ACC112 (cell line): ENCODE measurements at regions not wholly inside any gene's neighbourhood (a gene's known extent, or its start where the extent isn't known, plus 50 kb on each side); places are given as distances from the start of the nearest gene placed in this dataset.
"Not testable (repeated sequence)": the region's sequence is repeated elsewhere in the genome, so short reads cannot be mapped to it uniquely, and the experiment has no call there.

Experiments
- H2AFZ ChIP-seq: fragments of 200-600 bp; sonication (generic); one replicate; pipeline ENCODE4 v1.6.0; 2017; ENCODE audit warnings: antibody characterized with exemption, low read length; ENCODE audit not compliant: unreplicated experiment
- H3K27ac ChIP-seq: fragments of 200-600 bp; sonication (generic); 2 replicates; pipeline ENCODE4 v1.5.1; 2014; ENCODE audit warnings: low read depth, mild to moderate bottlenecking, antibody characterized with exemption, low read length, moderate library complexity
- H3K27me3 ChIP-seq: fragments of 200-600 bp; sonication (generic); 2 replicates; pipeline ENCODE4 v1.6.1; 2014; ENCODE audit warnings: mild to moderate bottlenecking, antibody characterized with exemption, low read length, moderate library complexity, mixed read lengths; ENCODE audit not compliant: insufficient read depth
- H3K36me3 ChIP-seq: fragments of 200-600 bp; sonication (generic); 2 replicates; pipeline ENCODE4 v1.6.1; 2016; ENCODE audit warnings: mild to moderate bottlenecking, antibody characterized with exemption, low read length, moderate library complexity, mixed read lengths; ENCODE audit not compliant: insufficient read depth
- H3K4me1 ChIP-seq: fragments of 200-600 bp; sonication (generic); one replicate; pipeline ENCODE4 v1.6.1; 2016; ENCODE audit warnings: low read length, mixed read lengths; ENCODE audit not compliant: insufficient read depth, unreplicated experiment, control insufficient read depth
- H3K4me3 ChIP-seq: fragments of 200-600 bp; sonication (generic); 2 replicates; pipeline ENCODE4 v1.5.1; 2014; ENCODE audit warnings: mild to moderate bottlenecking, low read depth, low read length
- H3K79me2 ChIP-seq: fragments of 200-600 bp; sonication (generic); one replicate; pipeline ENCODE4 v1.6.0; 2016; ENCODE audit warnings: low read length; ENCODE audit not compliant: control insufficient read depth, unreplicated experiment, insufficient read depth

GRCh38 chr2:58364098-58364497 is 123.0 kb upstream of the FANCL start:
- Histone ChIP-seq H3K27me3 (peaks cover 6% of the 10 kb centered on the region; the same call in 1 of the 2 replicates), H3K4me3 (no peak overlapping the region), H3K27ac (no peak overlapping the region), H2AFZ (no peak overlapping the region), H3K4me1 (no peaks in the 10 kb centered on the region), H3K36me3 (no peaks in the 10 kb centered on the region), H3K79me2 (no peaks in the 10 kb centered on the region)

- Histone ChIP-seq H2AFZ (no peak overlapping the region), H3K27me3 (peaks cover 16% of the 10 kb centered on the region), H3K36me3 (no peaks in the 10 kb centered on the region), H3K79me2 (no peaks in the 10 kb centered on the region), H3K4me3 (no peak overlapping the region), H3K27ac (no peak overlapping the region), H3K4me1 (no peaks in the 10 kb centered on the region)
These were observed 116.9 kb upstream of the FANCL start for GRCh38 chr2:58358026-58358425.

GRCh38 chr2:58357521-58357920 is 116.4 kb upstream of the FANCL start:
- no peak overlapping the region for H3K27ac ChIP-seq
- no peak overlapping the region for H2AFZ ChIP-seq
- H3K4me1 ChIP-seq, result no peaks in the 10 kb centered on the region

GRCh38 chr2:58354230-58354629 is 113.1 kb upstream of the FANCL start:
- peaks cover 23% of the 10 kb centered on the region for H3K27me3 ChIP-seq
- no peak overlapping the region for H3K27ac ChIP-seq
- H3K4me1 ChIP-seq, result no peaks in the 10 kb centered on the region
- H3K4me3 ChIP-seq, result no peak overlapping the region
- no peaks in the 10 kb centered on the region for H3K36me3 ChIP-seq
- H3K79me2 ChIP-seq, result no peaks in the 10 kb centered on the region
- H2AFZ ChIP-seq, result no peak overlapping the region

More at GRCh38 chr2:58357521-58357920, 116.4 kb upstream of the FANCL start:
- Histone ChIP-seq H3K79me2 (no peaks in the 10 kb centered on the region), H3K36me3 (no peaks in the 10 kb centered on the region), H3K27me3 (peaks cover 17% of the 10 kb centered on the region), H3K4me3 (no peak overlapping the region)

- Histone ChIP-seq H2AFZ (no peak overlapping the region), H3K4me3 (no peak overlapping the region), H3K27ac (no peak overlapping the region), H3K4me1 (no peaks in the 10 kb centered on the region), H3K79me2 (no peaks in the 10 kb centered on the region), H3K27me3 (peaks cover 23% of the 10 kb centered on the region), H3K36me3 (no peaks in the 10 kb centered on the region)
These were observed 109.4 kb upstream of the FANCL start for GRCh38 chr2:58350484-58350883.

- Histone ChIP-seq H3K4me3 (no peak overlapping the region), H3K27me3 (peaks cover 11% of the 10 kb centered on the region; the same call in 1 of the 2 replicates), H2AFZ (no peak overlapping the region), H3K36me3 (no peaks in the 10 kb centered on the region), H3K27ac (no peak overlapping the region), H3K4me1 (no peaks in the 10 kb centered on the region), H3K79me2 (no peaks in the 10 kb centered on the region)
These were observed 106.7 kb upstream of the FANCL start for GRCh38 chr2:58347810-58348209.

- no peaks in the 10 kb centered on the region for H3K79me2 ChIP-seq
- no peak overlapping the region for H3K27ac ChIP-seq
- H3K4me3 ChIP-seq, result no peak overlapping the region
- no peaks in the 10 kb centered on the region for H3K36me3 ChIP-seq
- no peak overlapping the region for H2AFZ ChIP-seq
- no peaks in the 10 kb centered on the region; the same call in 1 of the 2 replicates for H3K27me3 ChIP-seq
- no peaks in the 10 kb centered on the region for H3K4me1 ChIP-seq
These were observed 99.9 kb upstream of the FANCL start for GRCh38 chr2:58341047-58341446.

- H3K27me3 ChIP-seq, result no peaks in the 10 kb centered on the region; the same call in 1 of the 2 replicates
- H3K79me2 ChIP-seq, result no peaks in the 10 kb centered on the region
- H3K4me1 ChIP-seq, result no peaks in the 10 kb centered on the region
- no peaks in the 10 kb centered on the region for H3K36me3 ChIP-seq
- no peak overlapping the region for H3K4me3 ChIP-seq
- no peak overlapping the region for H3K27ac ChIP-seq
- H2AFZ ChIP-seq, result no peak overlapping the region
These were observed 98.6 kb upstream of the FANCL start for GRCh38 chr2:58339548-58340243.

GRCh38 chr2:58336416-58336815 is 95.3 kb upstream of the FANCL start:
- H3K27me3 ChIP-seq, result no peaks in the 10 kb centered on the region; the same call in 1 of the 2 replicates
- H3K27ac ChIP-seq, result no peak overlapping the region
- no peaks in the 10 kb centered on the region for H3K79me2 ChIP-seq
- no peaks in the 10 kb centered on the region for H3K4me1 ChIP-seq
- no peak overlapping the region for H2AFZ ChIP-seq
- H3K4me3 ChIP-seq, result no peak overlapping the region
- H3K36me3 ChIP-seq, result no peaks in the 10 kb centered on the region

- no peak overlapping the region for H2AFZ ChIP-seq
- no peaks in the 10 kb centered on the region for H3K79me2 ChIP-seq
- no peaks in the 10 kb centered on the region for H3K4me1 ChIP-seq
- H3K27ac ChIP-seq, result no peak overlapping the region
- H3K4me3 ChIP-seq, result no peak overlapping the region
- H3K36me3 ChIP-seq, result no peaks in the 10 kb centered on the region
- H3K27me3 ChIP-seq, result no peaks in the 10 kb centered on the region; the same call in 1 of the 2 replicates
These were observed 93.3 kb upstream of the FANCL start for GRCh38 chr2:58334414-58334813.

GRCh38 chr2:58325296-58325895 is 84.3 kb upstream of the FANCL start:
- H3K4me3 ChIP-seq, H3K27ac ChIP-seq: not testable (repeated sequence)

More at GRCh38 chr2:58325296-58325895, 84.3 kb upstream of the FANCL start:
- not testable (repeated sequence) for H3K4me1 ChIP-seq, H3K36me3 ChIP-seq, H3K27me3 ChIP-seq, H3K79me2 ChIP-seq, H2AFZ ChIP-seq
